H1 (cell line): ENCODE measurements at regions not wholly inside any gene's neighbourhood (a gene's known extent, or its start where the extent isn't known, plus 50 kb on each side); places are given as distances from the start of the nearest gene placed in this dataset.

Experiments
- CTCF ChIA-PET: fragments of 300-600 bp; sonication (Branson Sonifier 250); formaldehyde crosslinking; loops from one replicate; lab custom pipeline; 2021; ENCODE audit not compliant: partially characterized antibody; lab: Charles Lee
- POLR2A ChIA-PET: fragments of 300-600 bp; sonication (Branson Sonifier 250); formaldehyde crosslinking; loops from one replicate; lab custom pipeline; 2021; ENCODE audit warnings: inconsistent platforms; ENCODE audit not compliant: partially characterized antibody; lab: Charles Lee
- DNase-seq, 2 experiments: peaks; one replicate each; pipeline versions ENCODE4 v3.0.0 to v3.0.0-alpha.2; 2010 to 2022; ENCODE audit warnings: low spot score in 2 of 2, low read depth in 1 of 2, mixed read lengths in 1 of 2
- FAIRE-seq: peaks from 2 replicates; lab custom pipeline; 2011; peaks lifted over from hg19 to GRCh38; lab: Jason Lieb, UNC
- H2AFZ ChIP-seq: 2 replicates; pipeline ENCODE4 v1.8.1; 2012; ENCODE audit warnings: low read length, inconsistent platforms
- H2AK5ac ChIP-seq: 2 replicates; pipeline ENCODE4 v1.6.1; 2013; ENCODE audit warnings: low read depth, low read length
- H2BK120ac ChIP-seq: replicated peaks from 2 replicates; pipeline ENCODE3; 2013; ENCODE audit warnings: low read depth, low read length, inconsistent platforms
- H2BK12ac ChIP-seq: 2 replicates; pipeline ENCODE4 v1.6.1; 2013; ENCODE audit warnings: low read depth, low read length
- H2BK15ac ChIP-seq: 2 replicates; pipeline ENCODE4 v1.6.1; 2013; ENCODE audit warnings: low read length
- H2BK20ac ChIP-seq: 2 replicates; pipeline ENCODE4 v1.6.1; 2013; ENCODE audit warnings: low read length
- H2BK5ac ChIP-seq: 2 replicates; pipeline ENCODE4 v1.6.1; 2013; ENCODE audit warnings: low read depth, low read length
- H3K14ac ChIP-seq: 2 replicates; pipeline ENCODE4 v1.6.1; 2013; ENCODE audit warnings: inconsistent platforms; ENCODE audit not compliant: insufficient read length
- H3K18ac ChIP-seq: 2 replicates; pipeline ENCODE4 v1.6.1; 2013; ENCODE audit warnings: low read length; ENCODE audit errors: extremely low read depth
- H3K23ac ChIP-seq: 2 replicates; pipeline ENCODE4 v1.6.1; 2013; ENCODE audit warnings: inconsistent platforms; ENCODE audit not compliant: insufficient read length
- H3K23me2 ChIP-seq: 2 replicates; pipeline ENCODE4 v1.6.1; 2013; ENCODE audit warnings: low read depth, low read length
- H3K27ac ChIP-seq: 2 replicates; pipeline ENCODE4 v1.6.1; 2011; ENCODE audit warnings: low read depth, low read length, inconsistent platforms
- H3K27me3 ChIP-seq, 4 experiments: replicated peaks in 1 of 4; 1 replicate in 1 of 4; 2 replicates in 3 of 4; pipeline versions ENCODE4 v1.6.1 to v1.8.1; 2011 to 2013; ENCODE audit warnings: low read length in 3 of 4, mild to moderate bottlenecking in 3 of 4, inconsistent platforms in 2 of 4, mixed read lengths in 2 of 4, moderate library complexity in 1 of 4; ENCODE audit not compliant: control insufficient read depth in 3 of 4, insufficient read depth in 3 of 4; ENCODE audit errors: extremely low read depth in 1 of 4
- H3K36me3 ChIP-seq, 4 experiments: 2 replicates each; pipeline versions ENCODE4 v1.6.1 to v1.8.1; 2011 to 2013; ENCODE audit warnings: mild to moderate bottlenecking in 4 of 4, low read length in 3 of 4, moderate library complexity in 2 of 4, control low read depth in 1 of 4, inconsistent platforms in 1 of 4; ENCODE audit not compliant: insufficient read depth in 4 of 4, control insufficient read depth in 2 of 4
- H3K4ac ChIP-seq: replicated peaks from 2 replicates; pipeline ENCODE3; 2013; ENCODE audit warnings: low read length, low read depth, mixed read lengths, inconsistent platforms; ENCODE audit not compliant: insufficient read length
- H3K4me1 ChIP-seq, 4 experiments: replicated peaks in 1 of 4; 1 replicate in 1 of 4; 2 replicates in 3 of 4; pipeline versions ENCODE4 v1.6.1 to v1.8.1; 2011 to 2013; ENCODE audit warnings: low read length in 3 of 4, inconsistent platforms in 2 of 4, mixed read lengths in 1 of 4; ENCODE audit not compliant: insufficient read depth in 4 of 4, control insufficient read depth in 3 of 4
- H3K4me2 ChIP-seq, 2 experiments: 2 replicates each; pipeline versions ENCODE4 v1.6.1 to v1.8.1; 2011 to 2013; ENCODE audit warnings: low read depth in 2 of 2, low read length in 2 of 2, control low read depth in 1 of 2, inconsistent platforms in 1 of 2, mild to moderate bottlenecking in 1 of 2; ENCODE audit not compliant: insufficient read depth in 1 of 2
- H3K4me3 ChIP-seq, 4 experiments: fragments of 200-600, 300-600 bp in 1 of 4; sonication (generic), shearing (Covaris generic), sonication (Bioruptor Twin) in 1 of 4; 2 replicates each; pipeline versions ENCODE4 v1.5.1 to v1.8.1; 2011 to 2016; ENCODE audit warnings: low read length in 4 of 4, low read depth in 3 of 4, control low read depth in 2 of 4, inconsistent platforms in 2 of 4, mild to moderate bottlenecking in 2 of 4, mixed read lengths in 1 of 4, moderate library complexity in 1 of 4; ENCODE audit not compliant: insufficient read depth in 2 of 4; ENCODE audit errors: extremely low read depth in 1 of 4
- H3K56ac ChIP-seq: replicated peaks from 2 replicates; pipeline ENCODE3; 2013; ENCODE audit warnings: low read depth, mild to moderate bottlenecking, mixed read lengths, low read length, inconsistent platforms; ENCODE audit not compliant: insufficient read length
- H3K79me1 ChIP-seq: 2 replicates; pipeline ENCODE4 v1.6.1; 2013; ENCODE audit warnings: low read depth, low read length, control low read depth
- H3K79me2 ChIP-seq, 2 experiments: 2 replicates each; pipeline versions ENCODE4 v1.6.1 to v1.8.1; 2012 to 2013; ENCODE audit warnings: low read length in 2 of 2, mild to moderate bottlenecking in 2 of 2, inconsistent platforms in 1 of 2; ENCODE audit not compliant: insufficient read depth in 2 of 2, control insufficient read depth in 1 of 2
- H3K9ac ChIP-seq, 4 experiments: replicated peaks in 1 of 4; 1 replicate in 1 of 4; 2 replicates in 3 of 4; pipeline versions ENCODE4 v1.6.1 to v1.8.1; 2011 to 2013; ENCODE audit warnings: low read depth in 3 of 4, low read length in 3 of 4, control low read depth in 2 of 4, mild to moderate bottlenecking in 2 of 4, moderate library complexity in 2 of 4, inconsistent platforms in 1 of 4; ENCODE audit errors: extremely low read depth in 1 of 4
- H3K9me3 ChIP-seq, 2 experiments: 2 replicates each; pipeline versions ENCODE4 v1.6.1 to v1.8.1; 2012 to 2013; ENCODE audit warnings: mild to moderate bottlenecking in 2 of 2, moderate library complexity in 2 of 2, control low read depth in 1 of 2, inconsistent platforms in 1 of 2, low read depth in 1 of 2, low read length in 1 of 2, mixed read lengths in 1 of 2; ENCODE audit not compliant: insufficient read depth in 2 of 2
- H4K20me1 ChIP-seq, 2 experiments: replicated peaks in 1 of 2; 2 replicates each; pipeline versions ENCODE3 to v1.8.1; 2011 to 2013; ENCODE audit warnings: inconsistent platforms in 2 of 2, low read length in 2 of 2, mild to moderate bottlenecking in 1 of 2; ENCODE audit not compliant: insufficient read depth in 2 of 2, control insufficient read depth in 1 of 2
- H4K5ac ChIP-seq: 2 replicates; pipeline ENCODE4 v1.6.1; 2013; ENCODE audit warnings: low read length, low read depth, mixed read lengths, inconsistent platforms; ENCODE audit not compliant: insufficient read length
- H4K8ac ChIP-seq: 2 replicates; pipeline ENCODE4 v1.8.0; 2013; ENCODE audit warnings: mild to moderate bottlenecking, moderate library complexity, low read length, inconsistent platforms; ENCODE audit not compliant: insufficient read depth; ENCODE audit errors: extremely low read depth
- H4K91ac ChIP-seq: replicated peaks from 2 replicates; pipeline ENCODE3; 2013; ENCODE audit warnings: low read length, mixed read lengths, inconsistent platforms; ENCODE audit not compliant: insufficient read length
- ASH2L ChIP-seq: fragments of 200-600, 300-600 bp; sonication (generic); IDR thresholded peaks from one replicate; pipeline ENCODE4 v1.7.1; 2017; ENCODE audit warnings: low read length
- CEBPB ChIP-seq: IDR thresholded peaks from 2 replicates; pipeline ENCODE4 v1.6.1; 2012; ENCODE audit warnings: low read depth, low read length
- CHD2 ChIP-seq: IDR thresholded peaks from 2 replicates; pipeline ENCODE4 v1.6.1; 2012; ENCODE audit warnings: low read length, improper control_type of control experiment
- EZH2 ChIP-seq: fragments of 200-600 bp; sonication (generic); IDR thresholded peaks from 2 replicates; pipeline ENCODE4 v1.7.1; 2012; ENCODE audit warnings: low read depth, mild to moderate bottlenecking, moderate library complexity, low read length, inconsistent platforms; ENCODE audit not compliant: severe bottlenecking
- GABPA ChIP-seq: IDR thresholded peaks from 2 replicates; pipeline ENCODE4 v1.6.1; 2011; ENCODE audit warnings: mild to moderate bottlenecking, low read length, moderate library complexity, borderline replicate concordance; ENCODE audit not compliant: insufficient read depth
- GTF2F1 ChIP-seq: IDR thresholded peaks from 2 replicates; pipeline ENCODE4 v1.6.1; 2012; ENCODE audit warnings: low read depth, low read length, improper control_type of control experiment, borderline replicate concordance
- MAFK ChIP-seq: IDR thresholded peaks from 2 replicates; pipeline ENCODE4 v1.6.1; 2012; ENCODE audit warnings: low read depth, mild to moderate bottlenecking, improper control_type of control experiment, low read length
- NRF1 ChIP-seq: IDR thresholded peaks from 2 replicates; pipeline ENCODE4 v1.6.1; 2011; ENCODE audit warnings: mild to moderate bottlenecking, low read depth, low read length, improper control_type of control experiment
- RNF2 ChIP-seq: fragments of 200-900, 300-1000 bp; sonication (generic); IDR thresholded peaks from 2 replicates; pipeline ENCODE4 v1.7.1; 2016; ENCODE audit warnings: borderline replicate concordance, low read depth, mild to moderate bottlenecking, antibody characterized with exemption, low read length; ENCODE audit not compliant: poor library complexity, severe bottlenecking; ENCODE audit errors: missing control alignments
- SP1 ChIP-seq: IDR thresholded peaks from 2 replicates; pipeline ENCODE4 v1.6.1; 2011; ENCODE audit warnings: low read depth, low read length
- TBP ChIP-seq: IDR thresholded peaks from 2 replicates; pipeline ENCODE4 v1.6.1; 2011; ENCODE audit warnings: low read depth, low read length, improper control_type of control experiment
- WGBS, 2 experiments: shearing (Covaris generic) in 1 of 2; methylation state at CpG; one replicate each; pipeline versions ENCODE4 v1.1.6 to v1.1.7; 2013 to 2015; ENCODE audit warnings: low lambda C conversion rate in 2 of 2, mixed read lengths in 2 of 2, inconsistent platforms in 1 of 2, low coverage in 1 of 2, missing lambda C conversion rate in 1 of 2; ENCODE audit not compliant: insufficient replicate concordance in 2 of 2, insufficient coverage in 1 of 2, insufficient read length in 1 of 2; ENCODE audit errors: extremely low coverage in 1 of 2, missing lambda C conversion rate in 1 of 2; 5-methylcytosine and 5-hydroxymethylcytosine counted together
- TF ChIP-seq, protein P1 (sequence below): IDR thresholded peaks from 2 replicates; pipeline ENCODE4 v1.6.1; 2011; ENCODE audit warnings: low read length, improper control_type of control experiment

DNA sequence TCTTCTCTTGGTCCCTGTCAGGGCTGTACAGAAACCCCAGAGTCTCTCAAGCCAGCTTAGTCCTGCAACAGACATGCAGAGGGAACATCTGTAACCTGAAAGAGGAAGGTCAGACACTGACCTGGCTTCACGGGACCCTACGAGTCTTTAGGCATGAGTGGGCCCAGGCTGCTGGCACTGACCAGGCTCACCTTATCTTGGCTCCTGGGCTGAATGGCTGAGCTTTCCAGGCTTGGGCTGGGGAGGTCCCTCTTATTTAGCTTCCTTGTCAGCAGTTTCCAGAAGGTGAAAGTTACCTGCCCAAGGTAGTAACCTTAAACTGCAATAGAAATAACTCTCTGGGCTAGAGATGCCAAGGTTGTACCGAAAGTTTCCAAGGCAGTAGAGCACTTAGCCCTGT is 58.4 kb upstream of the FUT8 start:
- no peak overlapping the region for H2BK120ac ChIP-seq
- FAIRE-seq (no peak), DNase-seq (no peak)
- H3K36me3 ChIP-seq, result no peaks in the 10 kb centered on the region
- no peak overlapping the region for H2BK15ac ChIP-seq
- H2BK12ac ChIP-seq, result peak overlapping the region; percentile 27; the same call in 1 of the 2 replicates
- no peak overlapping the region for H2AK5ac ChIP-seq
- H3K23ac ChIP-seq, result no peak overlapping the region
- no peaks in the 10 kb centered on the region for H3K9me3 ChIP-seq
- no peaks in the 10 kb centered on the region; the same call in 1 of the 2 replicates for H3K23me2 ChIP-seq
- CTCF ChIA-PET, result interaction anchor here (0.6 to 1.1 kb wide), 2 partner anchors 38 to 140 kb away, joined by 3 read pairs; no protein-coding TSS in a partner anchor
- no peak overlapping the region for H3K4ac ChIP-seq
- H3K27ac ChIP-seq, result no peak overlapping the region
- no peaks in the 10 kb centered on the region; a peak in 1 of 7 replicates for H3K27me3 ChIP-seq
- no peaks in the 10 kb centered on the region for H3K79me2 ChIP-seq
- peak overlapping the region; percentile 90; the same call in 1 of the 2 replicates for H2AFZ ChIP-seq
- TF ChIP-seq EZH2 (no peak), RNF2 (no peak), MAFK (no peak), TBP (no peak), SP1 (no peak), GABPA (no peak), NRF1 (no peak), CEBPB (no peak), ASH2L (no peak), GTF2F1 (no peak), CHD2 (no peak)
- TF ChIP-seq, protein P1, sequence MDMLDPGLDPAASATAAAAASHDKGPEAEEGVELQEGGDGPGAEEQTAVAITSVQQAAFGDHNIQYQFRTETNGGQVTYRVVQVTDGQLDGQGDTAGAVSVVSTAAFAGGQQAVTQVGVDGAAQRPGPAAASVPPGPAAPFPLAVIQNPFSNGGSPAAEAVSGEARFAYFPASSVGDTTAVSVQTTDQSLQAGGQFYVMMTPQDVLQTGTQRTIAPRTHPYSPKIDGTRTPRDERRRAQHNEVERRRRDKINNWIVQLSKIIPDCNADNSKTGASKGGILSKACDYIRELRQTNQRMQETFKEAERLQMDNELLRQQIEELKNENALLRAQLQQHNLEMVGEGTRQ, result no peak
- TF ChIP-seq, all 59 proteins: peak for 0
- peaks cover 0 to 5% (median 1%) of the 10 kb centered on the region in 4 experiments; a peak in 3 of 7 replicates for H3K4me1 ChIP-seq
- H4K5ac ChIP-seq, result no peak overlapping the region
- no peak overlapping the region for H3K9ac ChIP-seq
- H3K18ac ChIP-seq, result no peak overlapping the region; the same call in 1 of the 2 replicates
- H4K8ac ChIP-seq, result no peak overlapping the region; the same call in 1 of the 2 replicates
- POLR2A ChIA-PET, result interaction anchor here (0.8 kb wide), 1 partner anchor 19 kb away, joined by 3 read pairs; no protein-coding TSS in a partner anchor
- H2BK5ac ChIP-seq, result no peak overlapping the region
- WGBS, 2 experiments, result 92% methylated on average over 3 of the region's 3 CpGs; no CpG with 5 or more reads in 1 of the 2 experiments
- H3K4me2 ChIP-seq, result no peak overlapping the region
- H2BK20ac ChIP-seq, result no peak overlapping the region
- H3K14ac ChIP-seq, result no peak overlapping the region
- no peak overlapping the region for H3K4me3 ChIP-seq
- H4K20me1 ChIP-seq, result no peaks in the 10 kb centered on the region
- H3K79me1 ChIP-seq, result no peaks in the 10 kb centered on the region
- H4K91ac ChIP-seq, result no peak overlapping the region
- no peak overlapping the region for H3K56ac ChIP-seq
